ENCODE measurements at regions not wholly inside any gene's neighbourhood (a gene's known extent, or its start where the extent isn't known, plus 50 kb on each side); places are given as distances from the start of the nearest gene placed in this dataset.
"Not testable (repeated sequence)": the region's sequence is repeated elsewhere in the genome, so short reads cannot be mapped to it uniquely, and the experiment has no call there.

DNA sequence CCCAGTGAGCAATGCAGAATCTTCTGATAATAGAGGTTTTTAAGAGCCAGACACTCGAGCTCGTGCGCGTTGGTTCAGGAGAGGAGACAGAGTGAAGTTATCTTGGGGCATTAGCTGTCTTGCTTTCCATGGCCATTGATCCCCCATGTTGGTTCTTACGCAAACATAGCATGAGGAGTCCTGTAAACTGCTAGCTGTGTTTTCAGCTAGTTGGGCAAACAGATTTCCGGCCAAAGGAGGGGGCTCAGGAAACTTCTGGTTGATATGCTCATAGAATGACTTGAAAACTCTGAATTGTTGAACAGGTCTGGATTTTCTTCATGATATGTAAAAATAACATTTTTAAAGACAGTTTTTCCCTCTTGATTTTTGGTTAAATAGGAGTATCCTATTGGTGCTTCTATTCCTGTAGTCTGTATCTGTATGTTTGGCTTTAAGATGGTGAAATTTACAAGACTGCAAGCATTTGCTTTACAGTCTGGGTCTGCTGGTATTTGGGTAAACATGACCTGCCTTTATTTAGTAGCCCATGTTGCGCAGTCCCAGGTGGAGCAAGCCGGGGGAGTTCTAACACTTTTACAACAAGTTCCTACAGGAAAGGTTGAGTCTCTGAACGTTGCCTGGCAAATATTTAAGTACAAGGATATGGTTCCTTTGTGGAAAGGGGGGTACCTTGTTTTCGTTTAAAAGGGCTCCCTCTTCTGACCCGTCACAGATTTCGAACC lies 218.4 kb upstream of the KCND2 start:
- DNase-seq: no peak

GRCh38 chr7:120055300-120055699 lies 217.7 kb upstream of the KCND2 start:
- DNase-seq: no peak

GRCh38 chr7:120056227-120056626 lies 216.7 kb upstream of the KCND2 start:
- DNase-seq: no peak

GRCh38 chr7:120059641-120060040 lies 213.3 kb upstream of the KCND2 start:
- no peak for DNase-seq

DNA sequence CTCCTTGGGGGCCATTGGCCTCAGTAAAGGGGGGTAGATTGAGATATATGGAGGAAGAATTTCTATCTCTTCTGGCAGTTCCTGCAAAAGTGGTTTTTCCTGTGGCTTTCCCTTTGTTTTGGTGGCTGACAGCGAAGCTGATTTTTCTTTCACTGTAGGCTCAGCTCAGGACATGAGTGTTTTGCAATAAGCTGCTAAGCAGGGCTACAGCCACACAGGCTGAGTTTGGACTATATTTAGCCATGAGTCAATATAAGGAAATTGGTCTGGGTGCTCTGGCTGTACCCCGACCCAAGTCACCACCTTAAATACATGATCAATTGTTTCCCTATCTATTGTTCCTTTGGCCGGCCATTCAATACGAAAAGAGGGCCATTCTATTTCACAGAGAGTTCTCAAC lies 212.7 kb upstream of the KCND2 start:
- DNase-seq: no peak

DNA sequence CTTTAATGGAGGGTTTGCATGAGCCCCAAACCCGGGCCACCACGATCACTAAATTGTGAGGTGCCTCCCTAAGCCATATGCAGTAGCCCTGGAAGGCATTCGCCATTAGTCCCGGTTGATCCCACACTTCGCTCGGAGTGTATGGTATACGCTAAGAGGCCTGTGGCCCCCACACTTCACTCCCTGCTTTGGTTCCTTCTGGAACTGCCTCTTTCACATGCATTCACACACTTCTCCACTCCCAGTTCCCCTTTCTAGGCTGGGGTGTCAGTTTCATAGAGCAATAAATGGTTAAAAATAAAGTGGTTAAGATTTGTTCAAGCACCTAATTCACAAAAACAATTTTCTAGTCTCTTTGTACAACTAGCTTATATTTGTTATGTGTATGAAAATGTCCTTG lies 212.1 kb upstream of the KCND2 start:
- no peak for DNase-seq

- DNase-seq: no peak
Observed at GRCh38 chr7:120064565-120064964, 208.4 kb upstream of the KCND2 start.

DNA sequence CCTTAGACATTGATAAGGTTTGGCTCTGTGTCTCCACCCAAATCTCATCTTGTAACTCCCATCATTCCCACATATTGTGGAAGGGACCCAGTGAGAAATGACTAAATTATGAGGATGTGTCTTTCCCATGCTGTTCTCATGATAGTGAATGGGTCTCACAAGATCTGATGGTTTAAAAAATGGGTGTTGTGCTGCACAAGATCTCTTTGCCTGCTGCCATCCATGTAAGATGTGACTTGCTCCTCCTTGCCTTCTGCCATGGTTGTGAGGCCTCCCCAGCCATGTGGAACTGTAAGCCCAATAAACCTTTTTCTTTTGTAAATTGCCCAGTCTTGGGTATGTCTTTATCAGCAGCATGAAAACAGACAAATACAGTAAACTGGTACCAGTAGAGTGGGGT lies 206.1 kb upstream of the KCND2 start:
- DNase-seq: not testable (repeated sequence)

DNA sequence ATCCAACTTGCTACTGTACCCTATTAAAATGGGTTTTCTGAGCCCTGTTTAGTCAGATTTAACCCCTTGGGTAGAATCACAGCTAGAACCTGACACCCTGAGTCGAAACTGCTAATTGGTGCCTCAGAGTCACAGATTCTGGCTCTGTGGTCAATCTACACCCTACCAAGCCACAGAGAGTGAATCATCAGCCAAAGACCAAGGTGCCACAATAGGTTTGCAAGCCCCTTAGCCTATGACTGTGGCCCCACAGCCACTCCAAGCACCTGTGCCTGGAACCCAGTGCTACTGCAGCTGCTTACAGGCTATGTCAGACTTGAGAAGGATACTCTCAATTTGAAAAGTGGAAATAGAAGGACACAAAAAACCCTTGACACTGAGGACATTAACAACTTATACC lies 202.8 kb upstream of the KCND2 start:
- DNase-seq: no peak

DNA sequence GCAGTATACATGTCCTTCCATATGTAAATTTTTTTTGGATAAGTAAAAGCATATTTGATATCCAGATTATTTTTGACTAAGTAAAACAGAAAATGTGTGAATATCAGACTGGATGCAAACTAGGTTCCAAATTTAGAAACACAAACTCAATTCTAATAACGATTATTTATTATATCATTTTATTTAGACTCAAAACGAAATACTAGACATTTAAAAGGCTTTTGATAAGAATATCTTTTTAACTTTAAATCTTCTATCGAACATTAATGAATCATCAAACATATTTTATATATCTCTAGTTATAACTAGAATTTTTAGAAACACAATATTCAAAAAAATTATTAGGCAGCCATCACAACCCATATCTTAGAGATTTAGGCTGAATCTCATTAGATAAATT lies 195.2 kb upstream of the KCND2 start:
- DNase-seq: no peak

DNA sequence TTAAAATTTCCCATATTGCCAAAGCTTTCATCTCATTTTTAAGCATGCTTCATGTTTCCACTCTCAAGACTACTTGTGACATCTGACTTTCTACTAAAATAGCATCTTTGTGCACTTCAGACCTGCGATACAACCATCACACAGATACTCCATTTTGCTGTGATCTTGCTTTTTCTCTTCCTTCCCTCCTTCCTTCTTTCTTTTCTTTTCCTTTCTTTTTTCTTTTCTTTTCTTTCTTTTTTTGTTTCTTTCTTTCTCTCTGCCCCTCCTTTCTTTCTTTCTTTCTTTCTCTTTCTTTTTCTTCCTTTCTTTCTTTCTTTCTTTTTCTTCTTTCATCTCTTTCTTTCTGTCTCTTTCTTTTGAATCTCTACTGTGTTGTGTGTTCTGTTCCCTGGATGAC lies 194.0 kb upstream of the KCND2 start:
- DNase-seq: no peak

- DNase-seq: no peak
Observed at GRCh38 chr7:120079704-120080103, 193.3 kb upstream of the KCND2 start.

- not testable (repeated sequence) for DNase-seq
Observed at GRCh38 chr7:120086468-120086867, 186.5 kb upstream of the KCND2 start.

- no peak for DNase-seq
Observed at GRCh38 chr7:120089968-120090367, 183.0 kb upstream of the KCND2 start.

GRCh38 chr7:120091807-120092206 lies 181.2 kb upstream of the KCND2 start:
- no peak for DNase-seq

- no peak for DNase-seq
Observed at GRCh38 chr7:120097020-120097419, 176.0 kb upstream of the KCND2 start.

GRCh38 chr7:120097774-120098173 lies 175.2 kb upstream of the KCND2 start:
- DNase-seq: no peak

DNA sequence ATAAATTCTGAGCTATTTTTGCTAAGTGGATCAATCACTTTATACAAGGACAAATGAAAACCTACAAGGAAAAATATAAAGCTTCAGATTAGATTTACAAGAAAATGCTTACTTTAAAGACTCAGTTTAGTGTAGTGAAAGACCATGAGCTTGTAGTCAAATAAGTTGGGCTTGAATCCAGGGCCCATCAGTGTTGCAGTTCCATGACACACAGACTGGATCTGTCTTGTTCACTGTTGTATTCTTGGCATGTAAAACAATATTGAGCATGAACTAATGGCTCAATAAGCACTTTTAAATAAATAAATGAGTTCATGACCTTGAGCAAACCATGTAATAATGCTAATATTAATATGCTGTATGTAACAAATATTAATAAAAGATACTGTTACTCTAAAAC lies 164.6 kb upstream of the KCND2 start:
- no peak for DNase-seq

DNA sequence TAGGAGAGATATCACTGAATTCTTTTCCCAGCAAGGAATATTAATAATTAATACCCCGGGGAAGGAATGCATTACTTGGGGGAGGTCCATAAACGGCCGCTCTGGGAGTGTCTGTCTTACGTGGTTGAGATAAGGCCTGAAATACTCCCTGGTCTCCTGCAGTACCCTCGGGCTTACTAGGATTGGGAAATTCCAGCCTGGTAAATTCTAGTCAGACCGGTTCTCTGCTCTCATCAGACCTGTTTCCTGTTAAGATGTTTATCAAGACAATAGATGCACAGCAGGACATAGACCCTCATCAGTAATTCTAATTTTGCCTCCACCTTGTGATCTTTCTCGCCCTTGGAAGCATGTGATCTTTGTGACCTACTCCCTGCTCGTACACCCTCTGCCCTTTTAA lies 162.8 kb upstream of the KCND2 start:
- DNase-seq: no peak

GRCh38 chr7:120114626-120115025 lies 158.3 kb upstream of the KCND2 start:
- no peak for DNase-seq

- no peak for DNase-seq
Observed at GRCh38 chr7:120123528-120123927, 149.4 kb upstream of the KCND2 start.

GRCh38 chr7:120131096-120131839 lies 141.7 kb upstream of the KCND2 start:
- no peak for DNase-seq

DNA sequence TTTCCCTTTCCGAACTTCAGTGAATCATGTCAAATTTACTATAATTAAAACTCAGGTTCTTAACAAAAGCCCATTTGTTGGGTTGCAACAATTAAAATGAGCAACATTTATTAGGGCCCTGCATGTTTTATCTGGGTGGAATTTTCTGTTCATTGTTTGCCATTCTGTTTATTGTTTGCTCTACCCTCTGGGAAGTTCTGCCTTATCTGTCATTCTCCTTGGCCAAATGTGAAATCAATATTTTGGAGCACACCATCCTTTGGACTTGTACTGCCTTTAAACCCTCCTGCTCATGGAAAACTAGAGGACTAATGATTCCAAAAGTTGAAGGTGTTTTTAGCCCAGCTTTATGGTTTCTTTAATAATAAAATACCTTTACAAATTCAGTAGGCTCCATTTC lies 134.5 kb upstream of the KCND2 start:
- DNase-seq: no peak

GRCh38 chr7:120156476-120156875 lies 116.5 kb upstream of the KCND2 start:
- no peak for DNase-seq

- DNase-seq: no peak
Observed at GRCh38 chr7:120160166-120160565, 112.8 kb upstream of the KCND2 start.
